ENCODE measurements at regions not wholly inside any gene's neighbourhood (a gene's known extent, or its start where the extent isn't known, plus 50 kb on each side); places are given as distances from the start of the nearest gene placed in this dataset.
"Not testable (repeated sequence)": the region's sequence is repeated elsewhere in the genome, so short reads cannot be mapped to it uniquely, and the experiment has no call there.

DNA sequence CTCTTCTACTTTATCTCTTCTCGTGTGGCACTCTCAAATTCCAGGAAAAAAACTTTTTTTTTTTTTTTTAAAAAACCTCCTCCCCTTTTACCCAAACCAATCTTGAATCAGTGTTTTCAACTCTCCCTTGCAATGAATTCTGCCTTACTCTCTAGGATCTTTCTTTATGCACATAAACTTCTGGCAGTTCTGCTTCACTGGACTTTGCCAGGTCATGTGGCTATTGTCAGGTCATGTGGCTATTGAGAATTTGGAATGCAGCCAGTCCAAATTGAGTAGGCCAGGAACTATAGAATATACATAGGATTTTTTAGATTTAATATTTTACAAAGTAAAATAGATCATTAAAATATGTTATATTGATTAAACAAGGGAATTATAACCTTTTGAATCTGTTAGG, 218.2 kb downstream of the TMTC3 start:
- DNase-seq (no peak), ATAC-seq (no peak)
- intact Hi-C loops (cut with DNase I, micrococcal nuclease), result no loop called here

DNA sequence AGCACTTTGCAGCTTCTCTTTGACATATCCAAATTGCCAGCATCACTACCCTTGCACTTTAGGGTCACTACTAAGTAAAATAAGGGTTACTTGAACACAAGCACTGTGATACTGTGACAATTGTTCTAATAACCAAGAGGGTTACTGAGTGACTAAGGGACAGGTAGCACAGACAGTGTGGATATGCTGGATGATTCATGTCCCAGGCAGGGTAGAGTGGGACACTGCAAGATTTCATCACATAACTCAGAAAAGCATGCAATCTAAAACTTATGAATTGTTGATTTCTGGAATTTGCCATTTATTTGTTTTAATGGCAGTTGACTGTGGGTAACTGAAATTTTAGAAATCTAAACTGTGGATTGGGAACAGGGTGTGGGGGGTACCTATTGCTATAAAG, 218.8 kb downstream of the KITLG start:
- no peak for ATAC-seq
- no peak for DNase-seq
- intact Hi-C loops (cut with DNase I, micrococcal nuclease), result no loop called here

DNA sequence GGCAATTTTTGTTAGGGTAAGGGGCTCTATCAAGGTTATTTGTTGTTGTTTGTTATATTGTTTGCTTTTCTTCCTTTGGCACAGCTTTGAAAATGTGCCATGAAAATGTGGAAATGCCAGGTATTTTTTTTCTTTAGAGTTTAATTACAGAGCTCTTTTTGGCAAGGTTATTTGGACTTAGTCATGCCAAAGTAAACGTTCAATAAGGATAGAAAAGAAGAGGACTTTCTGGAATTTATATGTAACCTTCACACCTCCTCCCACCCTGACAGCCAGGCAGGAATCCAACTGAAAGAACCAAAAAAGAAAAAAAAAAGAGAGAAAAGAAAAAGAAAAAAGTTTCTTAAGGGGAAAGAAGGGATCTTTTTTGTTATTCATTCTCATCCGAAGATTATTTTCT, 217.8 kb downstream of the KITLG start:
- no peak for ATAC-seq
- no peak for DNase-seq
- intact Hi-C loops (cut with DNase I, micrococcal nuclease), result no loop called here

DNA sequence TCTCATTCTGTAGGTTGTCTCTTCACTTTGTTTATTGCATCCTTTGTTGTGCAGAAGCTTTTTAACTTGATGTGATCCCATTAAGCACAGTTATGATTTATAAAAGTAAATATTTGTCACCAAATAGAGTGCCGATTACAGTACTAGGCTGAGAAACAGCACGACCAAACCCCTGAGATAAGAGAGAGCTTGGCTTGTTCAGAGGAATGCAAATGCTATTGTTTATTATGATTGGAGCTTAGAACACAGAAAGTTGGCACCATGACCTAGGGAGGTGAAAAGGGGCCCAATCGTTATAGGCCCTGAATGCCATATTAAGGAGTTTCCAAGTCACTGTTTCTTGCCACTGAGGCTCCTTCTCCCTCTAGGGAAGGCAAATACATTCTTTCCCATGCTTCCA, 214.9 kb downstream of the KITLG start:
- ATAC-seq, result no peak
- intact Hi-C loops (cut with DNase I, micrococcal nuclease), result no loop called here
- DNase-seq, result no peak

DNA sequence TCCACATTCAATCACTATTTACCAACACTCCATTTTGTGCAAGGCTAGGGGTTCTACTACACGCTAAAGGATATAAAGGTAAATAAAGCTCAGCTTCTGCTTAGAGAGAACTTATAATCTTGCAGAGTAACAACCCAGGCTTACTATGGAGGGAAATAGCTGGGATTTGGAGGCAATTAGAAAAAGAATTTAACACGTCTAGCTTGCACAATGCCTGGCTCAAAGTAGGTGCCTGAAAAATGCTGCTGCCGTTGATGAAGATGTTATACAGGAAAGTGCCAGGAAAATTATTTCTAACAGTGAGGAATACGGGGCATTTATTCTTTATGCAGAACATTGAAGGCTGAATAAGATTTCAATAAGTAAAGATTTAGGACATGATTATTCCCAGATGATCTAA, 214.2 kb downstream of the KITLG start:
- intact Hi-C loops (cut with DNase I, micrococcal nuclease), result no loop called here
- ATAC-seq (no peak), DNase-seq (no peak)

DNA sequence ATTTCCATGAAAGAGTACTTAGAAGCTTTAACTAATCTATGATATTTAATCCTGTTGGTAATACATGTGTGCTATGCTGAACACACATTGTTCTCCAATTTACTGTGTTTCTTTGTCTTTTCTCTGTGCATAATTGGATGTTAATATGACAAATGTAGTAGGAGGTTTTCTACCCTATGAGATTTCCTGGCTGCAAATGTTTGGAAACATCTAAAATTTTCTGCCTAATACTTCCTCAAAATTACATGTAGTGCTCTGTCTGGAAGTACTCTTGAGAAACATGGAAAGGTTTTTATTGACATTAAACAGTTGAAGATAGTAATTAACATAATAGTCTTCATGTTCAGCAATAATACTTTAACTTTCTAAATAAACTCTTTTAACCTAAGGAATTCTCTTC, 213.0 kb downstream of the KITLG start:
- ATAC-seq (no peak), DNase-seq (no peak)
- intact Hi-C loops (cut with DNase I, micrococcal nuclease), result no loop called here

DNA sequence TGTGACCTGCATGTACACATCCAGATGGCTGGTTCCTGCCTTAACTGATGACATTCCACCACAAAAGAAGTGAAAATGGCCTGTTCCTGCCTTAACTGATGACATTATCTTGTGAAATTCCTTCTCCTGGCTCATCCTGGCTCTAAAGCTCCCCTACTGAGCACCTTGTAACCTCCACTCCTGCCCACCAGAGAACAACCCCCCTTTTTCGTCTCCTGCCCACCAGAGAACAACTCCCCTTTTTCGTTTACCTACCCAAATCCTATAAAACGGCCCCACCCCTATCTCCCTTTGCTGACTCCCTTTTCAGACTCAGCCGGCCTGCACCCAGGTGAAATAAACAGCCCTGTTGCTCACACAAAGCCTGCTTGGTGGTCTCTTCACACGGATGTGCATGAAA, 212.2 kb downstream of the KITLG start:
- intact Hi-C loops (cut with DNase I, micrococcal nuclease); ATAC-seq; DNase-seq: not testable (repeated sequence)

DNA sequence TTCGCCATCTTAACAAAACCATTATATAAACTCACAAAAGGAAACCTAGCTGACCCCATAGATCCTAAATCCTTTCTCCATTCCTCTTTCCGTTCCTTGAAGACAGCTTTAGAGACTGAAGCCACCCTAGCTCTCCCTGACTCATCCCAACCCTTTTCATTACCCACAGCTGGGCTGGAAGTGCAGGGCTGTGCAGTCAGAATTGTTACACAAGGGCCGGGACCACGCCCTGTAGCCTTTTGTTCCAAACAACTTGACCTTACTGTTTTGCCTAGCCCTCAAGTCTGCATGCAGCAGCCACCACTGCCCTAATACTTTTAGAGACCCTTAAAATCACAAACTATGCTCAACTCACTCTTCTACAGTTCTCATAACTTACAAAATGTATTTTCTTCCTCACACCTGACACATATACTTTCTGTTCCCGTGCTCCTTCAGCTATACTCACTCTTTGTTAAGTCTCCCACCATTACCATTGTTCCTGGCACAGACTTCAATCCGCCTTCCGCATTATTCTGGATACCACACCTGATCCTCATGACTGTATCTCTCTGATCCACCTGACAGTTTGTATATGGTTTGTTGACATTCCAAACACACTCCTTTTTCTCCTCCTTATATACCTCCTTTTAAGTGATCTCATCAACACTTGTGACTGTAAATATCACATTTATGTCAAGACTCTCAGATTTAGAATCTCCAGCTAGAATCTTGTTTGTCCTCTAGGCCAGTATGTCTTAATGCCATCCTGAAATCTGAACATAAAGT, 208.7 kb downstream of the KITLG start:
- DNase-seq, result peak in 1 of 2 donors; percentile 29
- intact Hi-C loops (cut with DNase I, micrococcal nuclease), result no loop called here
- peak; percentile 77 for ATAC-seq

DNA sequence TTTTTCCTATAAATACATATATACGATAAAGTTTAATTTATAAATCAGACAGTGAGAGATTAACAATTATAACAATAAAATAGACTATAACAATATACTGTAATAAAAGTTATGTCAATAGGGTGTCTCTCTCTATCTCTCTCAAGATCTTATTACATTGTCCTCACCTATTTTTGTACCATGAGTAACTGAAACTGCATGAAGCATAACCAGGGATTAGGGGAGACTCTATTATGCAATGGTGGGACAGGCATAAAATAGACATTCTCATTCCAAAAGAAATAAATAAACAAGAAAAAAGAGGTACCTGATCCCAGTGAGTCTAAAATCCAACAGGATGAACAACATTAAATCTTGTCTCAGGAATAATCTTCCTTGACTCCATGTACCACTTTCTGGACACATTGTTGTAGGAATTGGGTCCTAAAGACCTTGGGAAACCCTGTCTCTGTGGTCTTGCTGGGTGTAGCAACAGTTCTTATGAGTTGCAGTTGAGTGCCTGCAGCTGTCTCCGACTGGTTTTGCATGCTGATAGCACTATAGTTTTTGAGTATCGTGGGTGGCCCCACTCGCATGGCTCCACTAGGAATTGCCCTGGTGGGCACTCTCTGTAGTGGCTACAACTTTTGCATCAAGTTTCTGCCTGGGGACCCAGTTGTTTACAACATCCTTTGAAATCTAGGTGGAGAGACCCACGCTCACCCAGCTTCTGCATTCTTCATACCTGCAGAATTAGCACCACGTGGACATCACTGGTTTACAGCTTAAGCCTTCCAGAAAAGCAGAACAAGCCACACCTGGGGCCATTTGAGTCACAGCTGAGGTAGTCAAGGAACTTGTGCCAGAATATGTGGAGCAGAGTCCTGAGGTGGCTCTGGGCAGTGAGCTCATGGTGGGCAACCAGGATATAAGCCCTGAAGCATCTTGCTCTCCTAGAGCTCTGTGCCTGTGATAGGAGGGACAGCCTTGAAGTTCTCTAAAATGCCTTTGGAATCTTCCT, 204.7 kb downstream of the KITLG start:
- intact Hi-C loops (cut with DNase I, micrococcal nuclease), result no loop called here
- no peak for DNase-seq
- peak; percentile 48 for ATAC-seq

DNA sequence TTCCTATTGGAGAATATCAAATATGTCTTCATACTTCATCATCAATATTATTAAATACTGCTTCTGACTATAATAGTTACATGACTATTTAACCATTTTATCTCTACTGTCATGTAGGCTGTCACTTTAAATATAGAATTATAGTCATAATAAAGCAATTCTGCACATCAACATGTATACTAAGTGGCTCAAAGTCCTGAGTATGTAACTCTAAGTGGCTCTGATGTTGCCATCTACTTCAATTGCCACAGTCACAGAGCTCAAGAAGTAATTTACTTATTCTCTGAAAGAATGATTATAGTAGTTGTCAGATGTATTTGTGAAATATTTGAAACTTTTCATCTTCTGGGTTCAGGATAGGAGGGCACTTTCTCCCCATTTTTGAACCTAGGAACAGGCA, 202.3 kb downstream of the KITLG start:
- no peak for DNase-seq
- ATAC-seq, result peak; percentile 83
- intact Hi-C loops (cut with DNase I, micrococcal nuclease), result no loop called here

DNA sequence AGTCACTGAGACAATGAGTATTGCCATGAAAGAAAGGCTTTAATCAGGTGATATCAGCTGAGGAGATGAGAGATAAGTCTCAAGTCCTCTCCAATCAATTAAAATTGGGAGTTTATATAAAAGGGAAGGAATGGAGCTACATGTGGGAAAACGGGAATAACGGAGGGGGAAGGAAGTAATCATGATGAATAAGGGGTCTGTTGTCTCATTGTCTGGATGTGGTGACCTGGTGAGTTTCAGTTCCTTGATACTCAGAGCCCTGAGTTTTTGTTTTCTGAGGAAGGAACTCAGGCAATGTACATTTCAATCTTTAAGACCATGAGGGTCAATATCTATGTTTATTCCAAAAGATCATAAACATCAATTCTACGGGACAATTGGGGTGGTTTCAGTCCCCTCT, 198.8 kb downstream of the KITLG start:
- ATAC-seq, result no peak
- intact Hi-C loops (cut with DNase I, micrococcal nuclease), result no loop called here

DNA sequence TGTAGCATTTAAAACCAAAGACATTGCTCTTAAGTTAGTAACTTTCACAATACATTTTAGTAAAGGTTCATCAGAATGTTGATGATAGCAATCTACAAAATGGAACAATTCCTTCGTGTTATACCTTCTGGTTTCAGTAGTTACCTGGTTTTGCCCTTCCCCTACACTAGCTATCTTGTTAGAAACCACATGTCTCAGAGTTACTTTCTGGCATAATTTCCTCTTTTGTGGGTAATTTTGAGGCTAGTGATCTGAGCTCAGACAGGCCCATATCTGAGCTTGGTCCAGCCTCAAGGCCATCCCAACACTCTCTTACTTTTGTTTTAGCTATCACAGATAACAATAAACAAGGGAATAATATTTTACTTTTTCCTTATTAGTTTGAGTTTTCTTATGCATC, 196.9 kb downstream of the KITLG start:
- intact Hi-C loops (cut with DNase I, micrococcal nuclease), result no loop called here
- ATAC-seq, result no peak
- no peak for DNase-seq

More for the DNA sequence above, 198.8 kb downstream of the KITLG start:
- DNase-seq, result no peak

DNA sequence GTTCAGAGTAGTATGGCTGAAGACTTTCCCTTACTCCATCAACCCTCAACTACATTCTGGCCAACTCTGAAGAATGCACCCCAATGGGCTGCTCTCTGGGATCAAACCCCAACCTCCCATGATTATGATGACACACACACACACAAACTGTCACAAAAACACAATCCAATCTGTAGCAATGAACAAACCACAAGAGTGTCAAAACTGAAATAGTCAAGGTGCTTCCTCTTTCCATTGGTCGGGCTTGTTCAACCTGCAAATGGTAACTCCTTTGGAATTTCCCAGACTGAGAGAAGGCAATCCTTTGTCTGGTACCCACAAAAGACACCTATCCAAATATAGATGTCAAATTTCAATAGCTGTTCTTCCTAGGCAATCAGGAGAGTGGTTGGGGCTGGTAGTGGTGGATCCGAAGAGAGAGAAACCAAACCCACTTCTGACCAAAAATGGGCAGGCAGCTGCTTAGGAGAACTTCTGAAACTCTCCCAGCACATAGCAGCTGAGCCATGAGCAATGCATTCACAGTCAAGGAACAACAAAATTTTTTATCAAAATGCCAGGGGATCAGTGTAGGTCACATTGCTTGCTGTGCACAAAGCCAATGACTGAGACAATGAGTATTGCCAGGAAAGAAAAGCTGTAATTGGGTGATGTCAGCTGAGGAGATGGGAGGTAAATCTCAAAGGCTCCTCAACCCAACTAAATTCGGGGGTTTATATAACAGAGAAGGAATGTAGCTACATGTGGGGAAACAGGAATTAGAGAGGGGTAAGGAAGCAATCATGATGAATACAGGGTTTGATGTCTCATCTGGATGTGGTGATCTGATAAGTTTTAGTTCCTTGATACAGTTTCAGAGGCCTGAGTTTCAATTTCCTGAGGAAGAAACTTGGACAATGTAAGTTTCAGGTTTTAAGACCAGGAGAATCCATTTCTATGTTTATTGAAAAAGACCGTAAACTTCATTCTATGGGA, 191.4 kb downstream of the KITLG start:
- DNase-seq (no peak), ATAC-seq (no peak)
- intact Hi-C loops (cut with DNase I, micrococcal nuclease), result no loop called here

DNA sequence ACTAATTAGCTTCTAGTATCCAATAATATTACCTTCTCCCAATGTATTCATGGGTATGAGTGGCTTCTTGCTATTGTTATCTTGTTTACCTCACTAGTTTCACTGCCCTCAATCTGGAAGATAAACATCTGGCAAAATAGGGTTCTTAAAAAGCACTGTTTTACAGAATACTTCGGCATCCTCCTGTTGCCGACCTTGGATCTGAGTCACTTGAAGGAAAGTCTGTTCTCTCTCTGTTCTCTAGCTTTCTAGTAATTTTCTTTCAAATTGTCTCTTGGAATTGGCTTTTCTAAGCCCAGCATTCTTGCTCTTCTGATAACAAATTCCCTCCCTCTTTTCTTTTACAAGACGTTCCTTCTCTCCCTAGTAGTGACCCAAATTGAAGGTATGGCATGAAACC, 189.5 kb downstream of the KITLG start:
- no peak for DNase-seq
- intact Hi-C loops (cut with DNase I, micrococcal nuclease), result no loop called here

DNA sequence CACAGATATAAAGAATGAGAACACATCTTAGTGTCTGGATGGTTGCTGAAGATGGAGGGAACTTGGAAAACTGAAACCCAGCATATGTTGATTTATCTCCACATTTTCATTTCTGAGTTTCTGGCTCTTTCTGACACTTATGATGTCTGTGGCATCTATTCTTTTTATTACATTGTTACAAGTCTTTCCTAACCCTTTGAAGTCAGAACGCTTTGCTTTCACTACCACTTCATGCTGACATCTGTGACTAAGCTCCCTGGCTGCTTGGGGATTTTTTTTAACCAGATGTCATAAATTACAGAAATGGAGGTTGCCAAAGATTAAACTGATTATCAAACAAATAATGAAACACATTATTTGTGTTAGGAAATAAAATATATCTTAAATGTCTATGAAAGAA, 188.7 kb downstream of the KITLG start:
- no peak for DNase-seq
- intact Hi-C loops (cut with DNase I, micrococcal nuclease), result no loop called here
- ATAC-seq, result no peak

More for the DNA sequence above, 189.5 kb downstream of the KITLG start:
- ATAC-seq, result no peak

DNA sequence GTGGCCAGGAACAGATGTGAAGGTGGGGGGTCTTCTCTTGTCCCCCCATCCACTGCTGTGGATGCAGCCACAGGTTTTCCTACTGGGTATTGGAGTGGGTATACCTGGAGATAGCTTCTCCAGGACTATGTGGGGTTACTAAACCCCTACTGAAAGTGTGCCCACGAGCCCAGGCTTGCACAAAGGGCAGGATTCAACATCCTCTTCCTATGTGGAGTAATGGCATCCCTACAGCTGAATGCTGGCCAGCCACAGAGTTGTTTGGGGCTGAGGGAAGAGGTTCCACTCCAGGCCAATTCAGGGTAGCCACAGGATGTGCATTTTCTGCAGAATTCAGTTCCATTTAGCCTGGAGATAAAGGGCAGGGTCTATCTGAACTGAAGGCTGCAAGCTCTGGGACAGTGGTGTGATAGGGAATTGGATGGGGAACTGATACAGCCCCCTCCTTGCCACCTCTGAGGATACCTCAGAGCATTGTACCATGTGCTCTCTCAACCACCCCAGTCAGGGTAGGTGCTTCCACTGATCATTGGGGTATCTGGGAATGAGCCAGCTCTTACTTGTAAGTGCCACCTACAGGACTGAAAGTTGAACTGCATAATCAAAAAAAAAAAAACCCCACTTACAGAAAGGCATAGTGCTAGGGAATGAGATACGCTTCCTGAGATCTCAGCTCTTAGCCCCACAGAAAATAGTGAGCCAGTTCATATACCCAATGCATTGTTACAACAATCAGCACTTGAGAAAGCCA, 187.1 kb downstream of the KITLG start:
- intact Hi-C loops (cut with DNase I, micrococcal nuclease), result no loop called here
- peak; percentile 48 for ATAC-seq
- DNase-seq, result no peak

DNA sequence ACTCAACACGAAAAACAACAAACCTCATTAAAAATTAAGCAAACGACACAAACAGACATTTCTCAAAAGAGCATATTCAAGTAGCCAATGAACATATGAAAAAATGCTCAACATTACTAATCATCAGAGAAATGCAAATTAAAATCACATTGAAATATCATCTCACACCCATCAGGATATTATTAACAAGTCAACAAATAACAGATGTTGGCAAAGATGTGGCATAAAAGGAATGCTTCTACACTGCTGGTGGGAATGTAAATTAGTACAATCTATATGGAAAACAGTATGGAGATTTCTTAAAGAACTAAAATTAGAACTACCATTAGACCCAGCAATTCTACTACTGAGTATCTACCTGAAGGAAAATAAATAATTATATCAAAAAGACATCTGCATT, 182.2 kb downstream of the KITLG start:
- no peak for DNase-seq
- intact Hi-C loops (cut with DNase I, micrococcal nuclease), result no loop called here
- ATAC-seq, result no peak

DNA sequence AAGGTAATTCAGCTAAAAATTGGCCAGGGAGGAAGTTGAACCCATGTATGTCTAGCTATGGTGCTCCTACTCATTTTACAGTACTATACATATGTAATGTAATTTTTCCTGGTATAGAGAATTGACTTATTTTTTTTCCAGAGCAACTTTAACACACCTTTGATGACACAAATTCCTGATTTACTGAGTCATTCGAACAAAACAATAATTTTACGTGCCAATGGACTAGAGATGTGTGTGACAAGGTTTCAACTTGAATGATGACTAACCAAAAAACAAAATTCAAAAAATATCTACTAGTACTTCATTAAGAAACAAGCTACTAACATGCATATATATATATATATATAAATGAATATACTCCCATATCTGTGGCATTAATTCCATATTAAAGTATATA, 180.5 kb downstream of the KITLG start:
- intact Hi-C loops (cut with DNase I, micrococcal nuclease), result no loop called here
- DNase-seq, result no peak
- ATAC-seq, result no peak

Measured in left colon (tissue), 2 donors.